ENCODE measurements at regions not wholly inside any gene's neighbourhood (a gene's known extent, or its start where the extent isn't known, plus 50 kb on each side); places are given as distances from the start of the nearest gene placed in this dataset.

DNA sequence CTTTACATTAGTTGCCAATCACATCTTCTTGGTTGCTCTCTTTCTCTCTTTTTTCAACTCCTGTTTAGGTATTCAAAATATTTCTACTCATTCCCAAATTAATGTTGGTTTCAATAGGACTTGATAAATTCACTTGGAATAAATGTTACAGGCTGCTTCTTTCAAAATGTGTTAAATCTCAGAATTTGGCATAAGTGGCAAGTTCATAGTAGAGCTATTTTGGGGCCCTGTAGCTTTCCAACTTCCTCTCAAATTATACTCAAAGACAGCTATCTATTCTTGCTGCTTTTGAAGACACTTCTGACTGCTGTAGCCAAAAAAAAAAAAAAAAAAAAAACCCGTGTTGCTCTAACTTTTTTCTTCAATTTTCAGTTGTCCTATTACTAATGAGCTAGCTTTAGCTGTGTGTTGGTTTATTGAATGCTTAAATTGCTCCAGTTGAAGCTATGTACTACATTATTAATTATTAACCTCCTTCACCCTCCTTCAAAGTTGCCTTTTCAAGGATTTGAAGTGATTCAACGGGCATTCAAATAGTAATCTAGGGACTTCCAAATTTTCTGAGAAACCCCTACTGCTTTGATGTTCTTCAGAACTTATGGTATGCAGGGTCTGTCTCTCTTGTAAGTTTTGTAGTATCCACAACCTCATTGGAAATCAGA, 554.6 kb upstream of the FLRT2 start:
- no peak overlapping the region for H3K27ac ChIP-seq
- intact Hi-C loops (cut with DNase I) = no loop called here
- no peak overlapping the region for H3K4me3 ChIP-seq
- DNase-seq (ENCODE audit: extremely low spot score in 2 of 2) = no peak
- no peaks in the 10 kb centered on the region for H3K36me3 ChIP-seq
- no peaks in the 10 kb centered on the region for H3K9me3 ChIP-seq
- no peaks in the 10 kb centered on the region for H3K27me3 ChIP-seq
- no peaks in the 10 kb centered on the region for H3K4me1 ChIP-seq
- TF ChIP-seq POLR2A (IDR thresholded peaks at IDR 0.05) (no peak), POLR2AphosphoS5 (IDR thresholded peaks at IDR 0.05; ENCODE audit: insufficient read depth in 1 of 2, low read depth in 1 of 2) (no peak)
- TF ChIP-seq, protein P1, sequence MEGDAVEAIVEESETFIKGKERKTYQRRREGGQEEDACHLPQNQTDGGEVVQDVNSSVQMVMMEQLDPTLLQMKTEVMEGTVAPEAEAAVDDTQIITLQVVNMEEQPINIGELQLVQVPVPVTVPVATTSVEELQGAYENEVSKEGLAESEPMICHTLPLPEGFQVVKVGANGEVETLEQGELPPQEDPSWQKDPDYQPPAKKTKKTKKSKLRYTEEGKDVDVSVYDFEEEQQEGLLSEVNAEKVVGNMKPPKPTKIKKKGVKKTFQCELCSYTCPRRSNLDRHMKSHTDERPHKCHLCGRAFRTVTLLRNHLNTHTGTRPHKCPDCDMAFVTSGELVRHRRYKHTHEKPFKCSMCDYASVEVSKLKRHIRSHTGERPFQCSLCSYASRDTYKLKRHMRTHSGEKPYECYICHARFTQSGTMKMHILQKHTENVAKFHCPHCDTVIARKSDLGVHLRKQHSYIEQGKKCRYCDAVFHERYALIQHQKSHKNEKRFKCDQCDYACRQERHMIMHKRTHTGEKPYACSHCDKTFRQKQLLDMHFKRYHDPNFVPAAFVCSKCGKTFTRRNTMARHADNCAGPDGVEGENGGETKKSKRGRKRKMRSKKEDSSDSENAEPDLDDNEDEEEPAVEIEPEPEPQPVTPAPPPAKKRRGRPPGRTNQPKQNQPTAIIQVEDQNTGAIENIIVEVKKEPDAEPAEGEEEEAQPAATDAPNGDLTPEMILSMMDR (IDR thresholded peaks at IDR 0.05) = no peak

DNA sequence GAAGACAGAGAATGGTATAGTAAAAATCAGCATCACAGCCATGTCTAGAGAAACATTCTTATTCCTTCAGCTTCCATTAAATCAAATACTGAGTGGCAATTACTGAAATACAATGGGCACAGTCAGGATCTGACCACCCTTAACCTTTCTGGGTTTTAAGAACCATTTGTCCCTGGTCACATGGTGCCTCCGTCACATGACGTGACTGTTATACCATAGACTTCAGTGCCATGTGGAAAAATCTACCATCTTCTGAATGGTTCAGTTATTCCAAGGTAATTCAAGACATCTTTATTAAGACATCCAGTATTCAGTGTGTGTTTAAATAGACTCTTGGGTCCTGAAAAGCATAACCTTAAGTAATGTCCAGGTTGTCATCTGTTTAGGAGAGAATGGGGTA, 553.1 kb upstream of the FLRT2 start:
- no peaks in the 10 kb centered on the region for H3K27me3 ChIP-seq
- no peaks in the 10 kb centered on the region for H3K9me3 ChIP-seq
- DNase-seq (ENCODE audit: extremely low spot score in 2 of 2) = no peak
- intact Hi-C loops (cut with DNase I) = no loop called here
- H3K4me1 ChIP-seq = no peaks in the 10 kb centered on the region
- TF ChIP-seq POLR2AphosphoS5 (IDR thresholded peaks at IDR 0.05; ENCODE audit: insufficient read depth in 1 of 2, low read depth in 1 of 2) (no peak), POLR2A (IDR thresholded peaks at IDR 0.05) (no peak)
- TF ChIP-seq, protein P1 (IDR thresholded peaks at IDR 0.05) = no peak
- H3K27ac ChIP-seq = no peak overlapping the region
- no peaks in the 10 kb centered on the region for H3K36me3 ChIP-seq
- H3K4me3 ChIP-seq = no peak overlapping the region

DNA sequence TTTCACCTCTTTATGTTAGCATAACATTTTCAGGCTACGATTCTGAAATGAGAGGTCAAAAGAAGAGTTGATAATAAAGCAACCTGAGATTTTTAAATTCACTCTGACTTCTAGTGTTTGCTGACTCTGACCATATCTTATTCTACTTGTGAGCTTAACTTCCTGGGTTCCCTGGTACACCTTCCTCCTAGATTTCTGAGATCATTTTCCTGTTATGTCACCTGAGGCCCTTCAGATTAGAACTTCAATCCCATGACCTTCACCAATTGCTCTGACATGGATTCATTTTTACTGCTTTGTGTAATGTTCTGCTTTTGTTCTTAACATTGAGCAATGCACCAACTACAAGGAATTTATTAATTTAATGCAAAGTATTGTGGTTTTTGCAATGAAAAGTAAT, 542.9 kb upstream of the FLRT2 start:
- no peaks in the 10 kb centered on the region for H3K27me3 ChIP-seq
- no peaks in the 10 kb centered on the region for H3K4me1 ChIP-seq
- H3K4me3 ChIP-seq = no peak overlapping the region
- no peaks in the 10 kb centered on the region for H3K9me3 ChIP-seq
- DNase-seq (ENCODE audit: extremely low spot score in 2 of 2) = no peak
- no peaks in the 10 kb centered on the region for H3K36me3 ChIP-seq
- TF ChIP-seq POLR2A (IDR thresholded peaks at IDR 0.05) = no peak
- TF ChIP-seq POLR2AphosphoS5 (IDR thresholded peaks at IDR 0.05; ENCODE audit: insufficient read depth in 1 of 2, low read depth in 1 of 2) = no peak
- TF ChIP-seq, protein P1 (IDR thresholded peaks at IDR 0.05) = no peak
- intact Hi-C loops (cut with DNase I) = no loop called here
- no peak overlapping the region for H3K27ac ChIP-seq

DNA sequence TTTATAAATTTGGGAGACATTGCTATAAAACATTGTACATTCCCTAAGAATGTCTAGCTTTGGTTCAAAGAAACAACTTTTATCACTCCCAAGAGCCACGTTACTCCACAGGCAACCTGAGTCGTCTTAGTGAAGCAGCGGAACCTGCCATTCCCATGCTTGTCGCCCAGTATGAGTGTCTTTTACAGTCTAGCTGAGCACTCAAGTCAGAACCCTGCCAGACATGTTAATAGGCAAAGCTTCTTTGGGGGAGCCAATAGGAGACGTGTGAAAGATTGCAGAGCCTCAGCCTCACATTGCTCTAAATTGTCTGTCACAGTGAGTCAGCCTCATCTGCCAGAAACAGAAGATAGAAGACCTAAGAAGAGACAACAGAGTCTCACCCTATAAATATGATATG, 541.6 kb upstream of the FLRT2 start:
- intact Hi-C loops (cut with DNase I) = no loop called here
- Histone ChIP-seq H3K9me3 (no peaks in the 10 kb centered on the region), H3K4me3 (no peak overlapping the region), H3K36me3 (no peaks in the 10 kb centered on the region), H3K27ac (no peak overlapping the region), H3K27me3 (no peaks in the 10 kb centered on the region), H3K4me1 (no peaks in the 10 kb centered on the region)
- DNase-seq (ENCODE audit: extremely low spot score in 2 of 2) = no peak
- no peak for TF ChIP-seq POLR2AphosphoS5 (IDR thresholded peaks at IDR 0.05; ENCODE audit: insufficient read depth in 1 of 2, low read depth in 1 of 2)
- TF ChIP-seq POLR2A (IDR thresholded peaks at IDR 0.05) = no peak

DNA sequence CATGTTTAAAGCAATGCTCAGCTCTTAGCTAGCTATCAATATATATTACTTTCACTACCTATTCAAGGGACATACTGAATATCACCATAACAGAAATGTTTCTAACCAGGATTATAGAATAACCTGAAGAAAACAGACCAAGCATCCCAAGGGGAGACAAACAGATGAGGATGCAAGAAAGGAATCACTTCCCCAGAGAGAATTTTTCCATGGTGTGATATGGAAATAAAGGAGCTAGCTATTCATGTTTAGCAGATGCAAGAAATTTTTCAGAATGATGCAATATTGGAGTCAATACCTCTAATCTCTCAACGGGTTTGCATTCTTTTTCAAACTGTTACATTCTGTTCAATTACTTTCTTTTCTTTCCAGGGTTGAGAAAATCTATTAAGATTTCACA, 538.9 kb upstream of the FLRT2 start:
- DNase-seq (ENCODE audit: extremely low spot score in 2 of 2) = no peak
- Histone ChIP-seq H3K4me1 (no peaks in the 10 kb centered on the region), H3K27me3 (no peaks in the 10 kb centered on the region), H3K36me3 (no peaks in the 10 kb centered on the region), H3K27ac (no peak overlapping the region), H3K9me3 (no peaks in the 10 kb centered on the region), H3K4me3 (no peak overlapping the region)
- TF ChIP-seq, protein P1 (IDR thresholded peaks at IDR 0.05) = no peak
- TF ChIP-seq POLR2AphosphoS5 (IDR thresholded peaks at IDR 0.05; ENCODE audit: insufficient read depth in 1 of 2, low read depth in 1 of 2) (no peak), POLR2A (IDR thresholded peaks at IDR 0.05) (no peak)
- intact Hi-C loops (cut with DNase I) = no loop called here

Measured in vagina (tissue), 2 donors.